HL-60 (cell line): ENCODE measurements at regions not wholly inside any gene's neighbourhood (a gene's known extent, or its start where the extent isn't known, plus 50 kb on each side); places are given as distances from the start of the nearest gene placed in this dataset.

ENCODE experiments used
- DNase-seq, 2 experiments: peaks; one replicate each; pipeline ENCODE4 v3.0.0-alpha.2; 2010 to 2020; ENCODE audit warnings: low read depth in 1 of 2, low spot score in 1 of 2
- H3K27ac ChIP-seq: fragments of 250-450 bp; sonication (Bioruptor Pico); replicated peaks from 2 replicates; pipeline ENCODE4 v1.5.1; 2020; ENCODE audit warnings: mild to moderate bottlenecking, moderate library complexity
- H3K27me3 ChIP-seq: fragments of 250-450 bp; sonication (Bioruptor Pico); 2 replicates; pipeline ENCODE4 v1.5.1; 2021; ENCODE audit warnings: mild to moderate bottlenecking, moderate library complexity; ENCODE audit not compliant: insufficient read depth, poor library complexity, severe bottlenecking
- H3K4me3 ChIP-seq: replicated peaks from 2 replicates; pipeline ENCODE4 v1.5.1; 2011; ENCODE audit warnings: mild to moderate bottlenecking, control low read depth, low read length; ENCODE audit not compliant: insufficient read depth
- CTCF ChIP-seq: IDR thresholded peaks from one replicate; pipeline ENCODE4 v1.5.1; 2011; ENCODE audit warnings: low read length, control low read depth, inconsistent platforms; ENCODE audit not compliant: insufficient read depth
- GABPA ChIP-seq: IDR thresholded peaks from 2 replicates; pipeline ENCODE4 v1.6.1; 2012; ENCODE audit warnings: low read depth
- POLR2AphosphoS5 ChIP-seq: IDR thresholded peaks from 2 replicates; pipeline ENCODE4 v1.6.1; 2012; ENCODE audit warnings: low read depth
- SPI1 ChIP-seq: IDR thresholded peaks from 2 replicates; pipeline ENCODE4 v1.6.1; 2012; ENCODE audit warnings: low read depth, mild to moderate bottlenecking, borderline replicate concordance
- TF ChIP-seq, protein P1 (sequence below): IDR thresholded peaks from 2 replicates; pipeline ENCODE4 v1.6.1; 2012; ENCODE audit warnings: low read depth; ENCODE audit not compliant: insufficient replicate concordance

- H3K4me3 ChIP-seq: no peak overlapping the region
- no peak overlapping the region for H3K27ac ChIP-seq
- no peaks in the 10 kb centered on the region for H3K27me3 ChIP-seq
- no peak for DNase-seq
- no peak for TF ChIP-seq CTCF
- TF ChIP-seq GABPA: no peak
- TF ChIP-seq POLR2AphosphoS5: no peak
- no peak for TF ChIP-seq SPI1
- TF ChIP-seq, protein P1, sequence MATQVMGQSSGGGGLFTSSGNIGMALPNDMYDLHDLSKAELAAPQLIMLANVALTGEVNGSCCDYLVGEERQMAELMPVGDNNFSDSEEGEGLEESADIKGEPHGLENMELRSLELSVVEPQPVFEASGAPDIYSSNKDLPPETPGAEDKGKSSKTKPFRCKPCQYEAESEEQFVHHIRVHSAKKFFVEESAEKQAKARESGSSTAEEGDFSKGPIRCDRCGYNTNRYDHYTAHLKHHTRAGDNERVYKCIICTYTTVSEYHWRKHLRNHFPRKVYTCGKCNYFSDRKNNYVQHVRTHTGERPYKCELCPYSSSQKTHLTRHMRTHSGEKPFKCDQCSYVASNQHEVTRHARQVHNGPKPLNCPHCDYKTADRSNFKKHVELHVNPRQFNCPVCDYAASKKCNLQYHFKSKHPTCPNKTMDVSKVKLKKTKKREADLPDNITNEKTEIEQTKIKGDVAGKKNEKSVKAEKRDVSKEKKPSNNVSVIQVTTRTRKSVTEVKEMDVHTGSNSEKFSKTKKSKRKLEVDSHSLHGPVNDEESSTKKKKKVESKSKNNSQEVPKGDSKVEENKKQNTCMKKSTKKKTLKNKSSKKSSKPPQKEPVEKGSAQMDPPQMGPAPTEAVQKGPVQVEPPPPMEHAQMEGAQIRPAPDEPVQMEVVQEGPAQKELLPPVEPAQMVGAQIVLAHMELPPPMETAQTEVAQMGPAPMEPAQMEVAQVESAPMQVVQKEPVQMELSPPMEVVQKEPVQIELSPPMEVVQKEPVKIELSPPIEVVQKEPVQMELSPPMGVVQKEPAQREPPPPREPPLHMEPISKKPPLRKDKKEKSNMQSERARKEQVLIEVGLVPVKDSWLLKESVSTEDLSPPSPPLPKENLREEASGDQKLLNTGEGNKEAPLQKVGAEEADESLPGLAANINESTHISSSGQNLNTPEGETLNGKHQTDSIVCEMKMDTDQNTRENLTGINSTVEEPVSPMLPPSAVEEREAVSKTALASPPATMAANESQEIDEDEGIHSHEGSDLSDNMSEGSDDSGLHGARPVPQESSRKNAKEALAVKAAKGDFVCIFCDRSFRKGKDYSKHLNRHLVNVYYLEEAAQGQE: no peak
Measured at GRCh38 chr3:55127565-55127964, 199.7 kb upstream of the LRTM1 start.

DNA sequence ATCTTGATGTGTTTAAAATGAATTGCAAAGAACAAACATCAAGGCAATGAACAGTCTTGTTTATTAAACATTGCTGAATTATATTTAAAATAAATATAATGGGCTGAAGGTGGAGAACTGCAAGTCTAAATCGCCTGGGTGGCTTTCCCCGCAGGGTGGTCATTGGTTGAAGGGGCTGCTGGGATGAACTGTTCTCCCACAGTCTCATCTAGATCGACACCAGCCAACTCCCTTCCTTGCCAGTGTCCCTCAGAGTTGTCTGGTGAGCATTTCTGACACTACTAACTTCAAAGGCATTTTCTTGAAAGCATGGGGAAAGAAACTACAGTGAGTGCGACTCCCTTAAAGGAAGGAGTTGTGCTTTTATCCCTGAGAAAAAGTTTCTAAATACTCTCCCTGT is 196.5 kb upstream of the LRTM1 start:
- H3K4me3 ChIP-seq: no peak overlapping the region
- TF ChIP-seq SPI1 (no peak), POLR2AphosphoS5 (no peak), GABPA (no peak)
- TF ChIP-seq, protein P1: no peak
- H3K27ac ChIP-seq: no peak overlapping the region
- no peaks in the 10 kb centered on the region for H3K27me3 ChIP-seq
- DNase-seq: no peak
